ENCODE measurements at regions not wholly inside any gene's neighbourhood (a gene's known extent, or its start where the extent isn't known, plus 50 kb on each side); places are given as distances from the start of the nearest gene placed in this dataset.

- Histone ChIP-seq H3K79me1 (replicated peaks; ENCODE audit: low read length, poor library complexity, severe bottlenecking) (no peaks in the 10 kb centered on the region), H3K14ac (ENCODE audit: low read length in 2 of 2) (no peak overlapping the region), H2AFZ (ENCODE audit: low read depth, low read length) (no peak overlapping the region), H3K4ac (ENCODE audit: low read depth in 1 of 2, low read length in 2 of 2) (no peak overlapping the region), H3K4me1 (ENCODE audit: control insufficient read depth, insufficient read depth, low read depth, low read length) (no peaks in the 10 kb centered on the region), H2BK5ac (ENCODE audit: low read depth, low read length, poor library complexity, severe bottlenecking) (no peak overlapping the region), H3K23ac (ENCODE audit: low read length in 2 of 2) (no peak overlapping the region), H4K91ac (ENCODE audit: low read length) (no peak overlapping the region), H3K4me2 (ENCODE audit: low read length, poor library complexity, severe bottlenecking) (no peak overlapping the region), H3K9ac (ENCODE audit: low read length) (no peak overlapping the region), H3K36me3 (ENCODE audit: control insufficient read depth in 1 of 2, insufficient read depth in 2 of 2, low read depth in 1 of 2, low read length in 2 of 2) (no peaks in the 10 kb centered on the region), H2BK120ac (ENCODE audit: low read depth, low read length) (no peak overlapping the region), H3K9me3 (ENCODE audit: control insufficient read depth, low read length) (no peaks in the 10 kb centered on the region), H4K8ac (ENCODE audit: low read length) (no peak overlapping the region), H3K27me3 (ENCODE audit: control insufficient read depth in 1 of 2, insufficient read depth in 1 of 2, low read length in 2 of 2) (peaks cover 16 to 19% of the 10 kb centered on the region in 2 experiments), H3K4me3 (ENCODE audit: insufficient read depth in 1 of 2, low read depth in 1 of 2, low read length in 2 of 2) (no peak overlapping the region), H3K27ac (ENCODE audit: low read length, poor library complexity, severe bottlenecking) (no peak overlapping the region), H2BK15ac (ENCODE audit: low read depth, poor library complexity, severe bottlenecking) (no peak overlapping the region), H2BK12ac (ENCODE audit: low read length in 2 of 2) (no peak overlapping the region), H2AK5ac (ENCODE audit: low read length, severe bottlenecking) (no peak overlapping the region), H3K18ac (ENCODE audit: low read depth in 1 of 2, low read length in 2 of 2) (no peak overlapping the region)
- DNase-seq = no peak
Observed at GRCh38 chr12:4847713-4848112, 62.0 kb upstream of the KCNA1 start.

GRCh38 chr12:4849115-4849541 lies 60.6 kb upstream of the KCNA1 start:
- Histone ChIP-seq H2BK120ac (ENCODE audit: low read depth, low read length) (no peak overlapping the region), H3K79me1 (replicated peaks; ENCODE audit: low read length, poor library complexity, severe bottlenecking) (no peaks in the 10 kb centered on the region), H3K36me3 (ENCODE audit: control insufficient read depth in 1 of 2, insufficient read depth in 2 of 2, low read depth in 1 of 2, low read length in 2 of 2) (no peaks in the 10 kb centered on the region), H3K9me3 (ENCODE audit: control insufficient read depth, low read length) (no peaks in the 10 kb centered on the region), H2BK12ac (ENCODE audit: low read length in 2 of 2) (no peak overlapping the region), H4K8ac (ENCODE audit: low read length) (no peak overlapping the region), H3K27me3 (ENCODE audit: control insufficient read depth in 1 of 2, insufficient read depth in 1 of 2, low read length in 2 of 2) (peaks cover 23 to 26% of the 10 kb centered on the region in 2 experiments), H3K4ac (ENCODE audit: low read depth in 1 of 2, low read length in 2 of 2) (no peak overlapping the region), H3K4me3 (ENCODE audit: insufficient read depth in 1 of 2, low read depth in 1 of 2, low read length in 2 of 2) (no peak overlapping the region), H3K4me1 (ENCODE audit: control insufficient read depth, insufficient read depth, low read depth, low read length) (no peaks in the 10 kb centered on the region), H3K18ac (ENCODE audit: low read depth in 1 of 2, low read length in 2 of 2) (no peak overlapping the region), H2AK5ac (ENCODE audit: low read length, severe bottlenecking) (no peak overlapping the region), H3K9ac (ENCODE audit: low read length) (no peak overlapping the region), H2BK5ac (ENCODE audit: low read depth, low read length, poor library complexity, severe bottlenecking) (no peak overlapping the region), H3K4me2 (ENCODE audit: low read length, poor library complexity, severe bottlenecking) (no peak overlapping the region), H3K14ac (ENCODE audit: low read length in 2 of 2) (no peak overlapping the region), H2AFZ (ENCODE audit: low read depth, low read length) (no peak overlapping the region), H4K91ac (ENCODE audit: low read length) (no peak overlapping the region), H2BK15ac (ENCODE audit: low read depth, poor library complexity, severe bottlenecking) (no peak overlapping the region), H3K27ac (ENCODE audit: low read length, poor library complexity, severe bottlenecking) (no peak overlapping the region), H3K23ac (ENCODE audit: low read length in 2 of 2) (no peak overlapping the region)
- peak; percentile 24 for DNase-seq
- 67% methylated on average over 4 of the region's 5 CpGs for WGBS

DNA sequence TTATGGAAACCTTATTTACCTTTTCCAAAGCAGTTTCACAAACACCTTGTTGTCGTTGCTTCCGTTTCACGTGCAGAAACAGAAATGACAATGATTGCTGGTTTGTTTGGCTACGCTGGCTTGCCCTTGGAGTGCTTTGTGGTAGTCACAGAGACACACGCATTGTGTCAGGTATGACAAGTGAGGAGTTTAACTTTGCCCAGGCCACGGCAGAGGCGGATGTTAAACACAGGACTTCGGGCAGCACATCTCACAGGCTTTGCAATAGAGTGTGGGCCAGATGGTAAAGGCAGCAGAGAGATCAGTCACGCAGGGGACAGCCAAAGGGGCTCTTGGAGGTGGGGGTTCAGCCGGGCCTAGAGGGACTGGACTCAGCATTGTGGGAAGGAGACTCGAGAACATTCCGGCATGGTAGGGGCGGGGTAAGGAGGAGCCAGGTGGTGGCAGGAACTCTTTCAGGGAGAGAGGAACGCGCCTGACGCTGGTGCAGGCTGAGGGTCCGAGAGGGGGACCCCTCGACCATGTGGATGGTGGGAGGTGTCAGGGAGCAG lies 59.8 kb upstream of the KCNA1 start:
- 66% methylated on average over 18 of the region's 18 CpGs for WGBS
- H2AK5ac ChIP-seq (ENCODE audit: low read length, severe bottlenecking) = no peak overlapping the region
- no peak overlapping the region for H4K91ac ChIP-seq (ENCODE audit: low read length)
- no peak overlapping the region for H3K9ac ChIP-seq (ENCODE audit: low read length)
- no peak for DNase-seq
- H3K9me3 ChIP-seq (ENCODE audit: control insufficient read depth, low read length) = no peaks in the 10 kb centered on the region
- no peak overlapping the region for H2BK120ac ChIP-seq (ENCODE audit: low read depth, low read length)
- H3K36me3 ChIP-seq (ENCODE audit: control insufficient read depth in 1 of 2, insufficient read depth in 2 of 2, low read depth in 1 of 2, low read length in 2 of 2) = no peaks in the 10 kb centered on the region
- H3K27ac ChIP-seq (ENCODE audit: low read length, poor library complexity, severe bottlenecking) = no peak overlapping the region
- H2BK5ac ChIP-seq (ENCODE audit: low read depth, low read length, poor library complexity, severe bottlenecking) = no peak overlapping the region
- no peak overlapping the region for H2BK15ac ChIP-seq (ENCODE audit: low read depth, poor library complexity, severe bottlenecking)
- H3K14ac ChIP-seq (ENCODE audit: low read length in 2 of 2) = no peak overlapping the region
- no peaks in the 10 kb centered on the region for H3K4me1 ChIP-seq (ENCODE audit: control insufficient read depth, insufficient read depth, low read depth, low read length)
- H2AFZ ChIP-seq (ENCODE audit: low read depth, low read length) = no peak overlapping the region
- H3K4me3 ChIP-seq (ENCODE audit: insufficient read depth in 1 of 2, low read depth in 1 of 2, low read length in 2 of 2) = no peak overlapping the region
- H4K8ac ChIP-seq (ENCODE audit: low read length) = no peak overlapping the region
- no peak overlapping the region for H2BK12ac ChIP-seq (ENCODE audit: low read length in 2 of 2)
- H3K79me1 ChIP-seq (replicated peaks; ENCODE audit: low read length, poor library complexity, severe bottlenecking) = no peaks in the 10 kb centered on the region
- no peak overlapping the region for H3K23ac ChIP-seq (ENCODE audit: low read length in 2 of 2)
- no peak overlapping the region for H3K4ac ChIP-seq (ENCODE audit: low read depth in 1 of 2, low read length in 2 of 2)
- no peak overlapping the region for H3K18ac ChIP-seq (ENCODE audit: low read depth in 1 of 2, low read length in 2 of 2)
- H3K4me2 ChIP-seq (ENCODE audit: low read length, poor library complexity, severe bottlenecking) = no peak overlapping the region
- H3K27me3 ChIP-seq (ENCODE audit: control insufficient read depth in 1 of 2, insufficient read depth in 1 of 2, low read length in 2 of 2) = peaks cover 26 to 28% of the 10 kb centered on the region in 2 experiments

DNA sequence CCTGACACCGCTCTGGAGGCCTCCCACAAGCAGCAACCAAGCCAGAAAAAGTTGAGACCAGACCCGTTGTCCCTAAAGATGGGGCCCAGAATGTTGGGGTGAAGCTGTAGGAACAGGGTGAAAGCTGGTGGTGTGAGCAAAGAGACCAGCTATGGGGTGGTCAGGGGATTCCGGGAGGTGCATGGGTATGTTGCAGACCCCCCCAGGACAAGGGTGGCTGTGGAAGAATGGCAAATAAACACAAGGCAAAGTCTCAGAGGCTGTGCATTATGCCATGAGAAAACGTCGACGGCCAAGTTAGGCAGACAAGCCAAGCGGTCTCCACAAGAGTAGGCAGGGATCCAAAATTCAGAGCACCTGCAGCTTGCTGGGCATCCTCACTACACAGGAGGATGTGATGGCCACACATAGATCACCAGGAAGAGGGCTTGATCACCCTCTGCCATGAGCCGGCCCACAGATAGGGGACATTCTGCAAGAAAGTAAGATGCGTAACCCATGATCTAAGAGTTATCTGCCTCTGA lies 58.8 kb upstream of the KCNA1 start:
- Histone ChIP-seq H3K36me3 (ENCODE audit: control insufficient read depth in 1 of 2, insufficient read depth in 2 of 2, low read depth in 1 of 2, low read length in 2 of 2) (no peaks in the 10 kb centered on the region), H4K91ac (ENCODE audit: low read length) (no peak overlapping the region), H2BK12ac (ENCODE audit: low read length in 2 of 2) (no peak overlapping the region), H3K4me3 (ENCODE audit: insufficient read depth in 1 of 2, low read depth in 1 of 2, low read length in 2 of 2) (no peak overlapping the region), H2AFZ (ENCODE audit: low read depth, low read length) (no peak overlapping the region), H2BK5ac (ENCODE audit: low read depth, low read length, poor library complexity, severe bottlenecking) (no peak overlapping the region), H4K8ac (ENCODE audit: low read length) (no peak overlapping the region), H3K4me2 (ENCODE audit: low read length, poor library complexity, severe bottlenecking) (no peak overlapping the region), H3K14ac (ENCODE audit: low read length in 2 of 2) (no peak overlapping the region), H2AK5ac (ENCODE audit: low read length, severe bottlenecking) (no peak overlapping the region), H3K4me1 (ENCODE audit: control insufficient read depth, insufficient read depth, low read depth, low read length) (no peaks in the 10 kb centered on the region), H3K4ac (ENCODE audit: low read depth in 1 of 2, low read length in 2 of 2) (no peak overlapping the region), H3K23ac (ENCODE audit: low read length in 2 of 2) (no peak overlapping the region), H3K79me1 (replicated peaks; ENCODE audit: low read length, poor library complexity, severe bottlenecking) (no peaks in the 10 kb centered on the region), H3K27ac (ENCODE audit: low read length, poor library complexity, severe bottlenecking) (no peak overlapping the region), H3K18ac (ENCODE audit: low read depth in 1 of 2, low read length in 2 of 2) (no peak overlapping the region), H2BK15ac (ENCODE audit: low read depth, poor library complexity, severe bottlenecking) (no peak overlapping the region), H3K9ac (ENCODE audit: low read length) (no peak overlapping the region), H3K9me3 (ENCODE audit: control insufficient read depth, low read length) (no peaks in the 10 kb centered on the region), H2BK120ac (ENCODE audit: low read depth, low read length) (no peak overlapping the region), H3K27me3 (ENCODE audit: control insufficient read depth in 1 of 2, insufficient read depth in 1 of 2, low read length in 2 of 2) (peaks cover 24 to 33% of the 10 kb centered on the region in 2 experiments)
- WGBS = 94% methylated on average over 9 of the region's 9 CpGs
- no peak for DNase-seq

All from mesenchymal stem cell (in vitro differentiated cells and primary cell).